Body of pancreas (tissue), 4 donors: ENCODE measurements at regions not wholly inside any gene's neighbourhood (a gene's known extent, or its start where the extent isn't known, plus 50 kb on each side); places are given as distances from the start of the nearest gene placed in this dataset.

Experiments used
- CTCF ChIP-seq, 7 experiments: fragments of 450-650 bp in 4 of 7; fragments of 200-600 bp in 3 of 7; sonication (generic) in 3 of 7; IDR thresholded peaks; one replicate each; pipeline ENCODE4 v1.5.1; 2016 to 2019; ENCODE audit warnings: antibody characterized with exemption in 7 of 7
- POLR2A ChIP-seq, 3 donors: fragments of 450-650 bp; IDR thresholded peaks; one replicate each; pipeline ENCODE4 v1.6.1; 2016; ENCODE audit warnings: antibody characterized with exemption in 3 of 3, mild to moderate bottlenecking in 2 of 3

GRCh38 chr3:82556113-82556512, 794.7 kb upstream of the GBE1 start:
- no peak for TF ChIP-seq POLR2A (IDR thresholded peaks at IDR 0.05)
- TF ChIP-seq CTCF (IDR thresholded peaks at IDR 0.05) = no peak
